HG03558 (cell line): ENCODE measurements at regions not wholly inside any gene's neighbourhood (a gene's known extent, or its start where the extent isn't known, plus 50 kb on each side); places are given as distances from the start of the nearest gene placed in this dataset.

Source experiments
- ATAC-seq: cut with Tn5 transposase; IDR thresholded peaks from one replicate; pipeline ENCODE4 v1.9.1; 2021; ENCODE audit warnings: moderate number of reproducible peaks; ENCODE audit not compliant: unreplicated experiment; ENCODE audit errors: extremely low read depth

- ATAC-seq: no peak
Observed at GRCh38 chr14:101184572-101184971, 281.1 kb upstream of the RTL1 start.

DNA sequence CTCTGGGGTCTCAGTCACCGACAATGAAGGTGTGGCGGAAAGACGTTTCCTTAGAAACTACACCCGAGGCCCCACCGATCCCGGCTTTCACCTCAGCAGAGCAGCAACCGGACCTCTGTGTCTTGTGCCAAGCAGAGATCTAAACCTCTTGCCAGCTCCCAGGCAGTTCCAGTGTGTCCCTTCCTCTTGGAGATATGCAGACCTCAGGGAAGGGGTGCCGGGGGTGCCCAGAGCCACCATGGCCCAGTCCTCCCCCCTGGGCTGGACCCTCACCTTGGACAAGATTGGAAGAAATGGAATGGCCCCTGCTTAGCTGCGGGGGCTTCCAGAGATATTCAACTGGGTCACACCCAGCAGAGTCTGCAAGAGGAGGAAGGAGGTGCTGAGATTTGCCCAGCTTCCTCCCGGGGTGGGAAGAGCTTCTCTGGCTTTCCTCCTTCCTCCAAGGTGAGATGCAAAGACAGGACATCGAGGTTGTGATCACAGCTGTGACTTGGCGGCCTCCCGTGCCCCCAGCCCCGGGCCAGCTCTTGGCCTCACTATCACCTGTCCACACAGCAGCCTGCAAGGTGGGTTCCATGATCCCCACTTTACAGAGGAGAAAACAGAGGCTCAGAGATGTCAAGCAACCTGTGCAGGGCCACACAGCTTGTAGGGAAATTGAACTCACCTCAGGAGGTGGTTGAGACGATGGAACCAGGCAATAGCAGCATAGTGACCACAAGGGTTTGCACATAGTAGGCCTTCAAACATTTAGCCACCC, 281.7 kb upstream of the RTL1 start:
- no peak for ATAC-seq

- no peak for ATAC-seq
Observed at GRCh38 chr14:101185946-101186345, 282.4 kb upstream of the RTL1 start.

DNA sequence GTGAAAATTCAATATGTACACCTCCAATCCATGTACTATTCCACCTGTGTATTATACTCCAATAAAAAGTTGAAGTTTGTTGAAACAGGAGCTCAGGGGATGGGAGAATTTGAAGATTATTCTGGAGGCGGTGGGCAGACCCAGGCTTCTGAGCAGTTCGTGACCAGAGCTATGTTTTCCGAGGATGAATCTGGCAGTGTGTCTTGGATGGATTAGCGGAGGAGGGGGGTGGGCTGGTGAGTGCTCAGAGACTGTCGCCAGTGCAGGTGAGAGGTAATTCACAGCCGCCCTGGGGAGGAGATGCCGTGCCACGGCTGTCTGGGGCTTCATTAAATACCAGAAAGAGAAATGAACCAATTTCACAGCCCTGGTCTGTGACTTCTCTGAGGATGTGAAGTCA, 283.0 kb upstream of the RTL1 start:
- no peak for ATAC-seq

DNA sequence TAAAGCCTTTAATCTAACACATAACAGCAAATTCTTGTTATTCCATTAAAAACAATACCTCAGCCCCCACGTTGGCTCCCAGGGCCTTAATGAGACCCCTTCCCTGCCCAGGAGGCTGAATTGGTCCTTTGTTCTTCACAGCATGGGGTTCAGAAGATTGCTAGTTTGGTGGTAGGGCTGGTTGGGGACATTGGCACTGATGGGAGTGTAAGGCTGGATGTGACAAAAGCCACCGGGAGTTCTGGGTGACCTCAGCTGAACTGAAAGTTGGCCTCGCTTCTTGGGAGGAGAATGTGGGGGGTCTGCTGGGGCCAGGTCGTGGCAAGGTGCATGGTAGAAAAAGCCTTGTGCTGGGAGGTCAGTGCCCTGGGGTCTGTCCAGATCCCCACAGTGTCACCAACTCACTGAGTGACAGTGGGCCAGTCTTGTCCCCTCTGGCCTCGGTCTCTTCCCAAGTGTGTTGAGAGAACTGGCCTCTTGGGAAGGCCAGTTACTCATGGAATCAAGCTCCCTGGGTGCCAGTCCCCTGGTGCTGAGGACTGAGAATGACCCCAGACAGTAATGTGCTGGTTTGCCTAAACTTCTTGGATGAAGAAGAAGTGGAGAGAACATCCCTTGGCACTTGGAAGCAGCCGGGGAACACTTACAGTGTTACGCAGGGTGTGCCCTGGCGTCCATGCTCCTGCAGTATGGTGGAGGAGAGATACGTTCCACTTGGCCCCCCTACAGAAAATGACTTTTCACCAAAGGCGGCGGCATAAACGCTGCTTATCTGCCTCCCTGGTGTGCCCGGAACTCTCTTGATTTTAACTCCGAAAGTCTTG, 283.7 kb upstream of the RTL1 start:
- no peak for ATAC-seq

DNA sequence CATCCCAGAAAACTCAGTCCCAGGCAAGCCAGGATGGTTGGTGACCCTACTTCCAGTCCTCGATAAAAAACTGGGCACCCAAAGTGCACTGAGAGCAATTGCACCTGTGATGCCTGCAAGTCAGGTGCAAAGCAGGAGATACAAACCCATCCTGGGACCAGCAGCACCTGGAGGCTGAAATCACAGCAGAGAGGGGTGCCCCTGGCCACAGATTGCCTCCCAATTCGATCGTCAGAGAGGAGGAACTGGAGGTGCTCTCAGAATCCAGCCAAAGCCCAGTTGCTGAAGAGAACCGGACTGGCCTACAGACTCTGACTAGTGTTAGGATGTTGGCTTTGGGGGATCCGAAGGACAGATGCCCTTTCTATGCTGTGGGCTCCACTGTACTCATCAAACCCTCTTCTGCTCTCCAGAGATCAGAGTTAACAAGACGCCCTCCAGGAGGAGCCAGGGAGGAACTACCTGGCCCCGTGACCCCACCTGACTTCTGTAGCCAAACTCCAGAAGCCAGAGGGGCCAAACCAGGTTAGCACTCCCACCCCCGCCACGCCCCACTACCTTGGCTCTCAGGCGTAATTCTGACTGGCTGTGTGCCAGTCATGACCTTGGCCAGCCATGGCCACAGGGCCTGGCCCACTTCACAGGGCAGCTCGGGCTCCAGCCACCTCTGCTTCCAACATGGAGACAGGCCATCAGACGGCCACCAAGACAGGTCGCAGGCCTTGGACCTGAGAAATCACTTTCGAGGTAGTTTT, 284.5 kb upstream of the RTL1 start:
- no peak for ATAC-seq

DNA sequence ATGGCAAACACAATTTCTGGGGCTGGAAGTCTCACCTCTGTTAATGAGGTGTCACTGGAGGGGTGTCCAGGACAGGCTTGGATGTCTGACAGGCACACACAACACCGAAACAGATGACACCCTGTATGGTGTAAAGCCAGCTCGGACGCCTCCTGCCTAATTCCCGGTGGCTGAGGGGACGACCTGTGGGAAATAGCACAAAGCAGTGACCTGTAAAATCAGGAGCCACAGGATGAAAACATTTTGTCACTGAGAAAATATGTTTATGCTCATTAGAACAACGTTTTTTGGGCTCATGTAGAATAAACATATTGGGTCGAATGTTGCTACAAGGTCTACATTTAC, 285.0 kb upstream of the RTL1 start:
- ATAC-seq: no peak

- no peak for ATAC-seq
Observed at GRCh38 chr14:101189266-101189665, 285.7 kb upstream of the RTL1 start.

DNA sequence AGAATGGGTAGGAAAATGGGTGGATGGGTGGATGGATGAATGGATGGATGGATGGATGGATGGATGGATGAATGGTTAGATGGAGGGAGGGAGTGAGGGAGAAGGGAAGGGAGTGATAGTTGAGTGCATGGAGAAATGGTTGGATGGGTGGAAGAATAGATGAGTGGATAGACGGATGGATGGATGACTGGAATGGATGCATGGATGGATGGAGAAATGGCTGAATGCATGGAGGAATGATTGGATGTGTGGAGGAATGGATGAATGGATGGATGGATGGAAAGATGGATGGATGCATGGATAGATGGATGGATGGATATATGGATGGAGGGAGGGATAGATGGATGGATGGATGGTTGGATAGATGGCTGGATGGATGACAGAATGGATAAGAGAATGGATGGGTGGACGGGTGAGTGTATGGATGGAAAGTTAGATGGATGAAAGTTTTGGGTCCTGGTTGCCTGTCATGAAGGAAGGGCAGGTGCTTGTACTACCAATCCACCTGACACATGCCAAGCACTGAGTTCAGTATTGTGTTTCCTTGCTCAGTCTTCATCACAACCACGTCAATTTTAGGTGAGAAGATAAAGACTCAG, 286.5 kb upstream of the RTL1 start:
- no peak for ATAC-seq

DNA sequence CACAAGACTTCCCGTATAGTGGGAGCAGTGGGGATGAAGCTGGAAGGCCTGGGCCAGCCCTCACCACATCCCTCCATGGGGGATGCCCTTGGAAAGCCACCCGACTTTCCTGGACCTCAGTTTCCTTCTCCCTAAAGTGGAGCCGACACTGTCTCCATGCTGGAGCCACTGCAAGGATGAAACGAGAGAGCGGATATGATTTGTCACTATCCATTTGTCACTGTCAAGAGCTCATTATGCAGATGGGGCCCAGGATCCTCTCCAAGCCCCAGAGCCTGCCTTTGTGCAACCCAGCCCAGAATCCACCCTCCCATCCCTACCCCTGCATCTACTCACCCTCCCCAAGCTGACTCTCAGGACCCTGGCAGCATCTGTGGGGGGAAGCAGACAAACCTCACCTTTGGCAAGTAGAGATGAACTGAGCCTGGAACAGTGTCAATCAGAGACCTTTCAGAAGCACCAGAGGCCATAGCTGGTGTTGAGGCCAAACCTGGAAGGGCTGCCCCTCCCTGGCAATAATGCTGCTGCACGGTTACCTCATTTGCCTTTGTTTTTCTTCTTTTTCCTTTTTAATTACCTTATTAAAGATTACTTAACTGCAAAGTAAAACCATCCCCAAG, 287.7 kb upstream of the RTL1 start:
- ATAC-seq: no peak

DNA sequence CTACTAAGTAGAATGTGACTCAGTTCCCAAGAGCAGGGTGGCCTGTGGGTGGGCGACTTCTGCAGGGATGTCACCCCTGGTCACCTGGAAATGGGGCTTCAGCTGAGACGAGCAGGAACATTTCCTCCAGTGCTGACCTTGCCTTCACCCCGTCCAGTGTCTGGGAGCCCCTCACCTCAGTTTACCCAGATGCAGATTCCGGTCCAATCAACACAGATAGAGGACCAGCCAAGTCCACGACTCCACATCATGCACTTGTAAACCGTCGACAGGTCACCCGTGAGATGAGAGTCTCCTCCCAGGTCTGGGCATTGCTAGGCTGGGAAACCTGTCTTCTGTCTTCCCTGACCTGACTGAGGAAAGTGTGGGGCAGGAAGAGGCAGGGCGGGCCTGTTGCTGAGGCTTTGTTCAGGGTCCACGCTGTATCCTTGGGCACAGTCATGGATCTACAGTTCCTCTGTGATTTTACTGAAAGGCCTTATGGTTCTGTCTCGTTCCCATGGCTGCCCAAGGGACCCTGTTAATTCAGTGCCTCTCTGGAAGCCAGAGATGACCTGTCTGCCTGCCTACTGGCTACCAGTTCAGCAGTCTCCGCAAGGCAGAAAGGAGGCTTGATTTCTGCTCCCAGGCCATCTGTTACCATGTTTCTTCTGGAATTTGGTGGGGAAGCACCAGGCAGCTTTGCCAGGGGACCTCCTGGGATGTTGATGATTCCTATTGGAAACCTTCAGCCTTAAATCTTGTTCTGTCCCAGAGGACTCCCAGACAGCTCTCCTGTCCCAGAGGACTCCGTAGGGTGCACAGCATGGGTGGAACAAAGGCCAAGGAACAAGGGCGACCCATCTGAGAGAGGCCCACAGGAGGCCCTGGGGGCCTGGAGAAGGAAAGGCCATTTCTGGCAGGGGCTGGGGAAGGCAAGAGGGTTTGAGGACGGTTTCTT, 288.5 kb upstream of the RTL1 start:
- no peak for ATAC-seq

- ATAC-seq: no peak
Observed at GRCh38 chr14:101192661-101193000, 289.1 kb upstream of the RTL1 start.

DNA sequence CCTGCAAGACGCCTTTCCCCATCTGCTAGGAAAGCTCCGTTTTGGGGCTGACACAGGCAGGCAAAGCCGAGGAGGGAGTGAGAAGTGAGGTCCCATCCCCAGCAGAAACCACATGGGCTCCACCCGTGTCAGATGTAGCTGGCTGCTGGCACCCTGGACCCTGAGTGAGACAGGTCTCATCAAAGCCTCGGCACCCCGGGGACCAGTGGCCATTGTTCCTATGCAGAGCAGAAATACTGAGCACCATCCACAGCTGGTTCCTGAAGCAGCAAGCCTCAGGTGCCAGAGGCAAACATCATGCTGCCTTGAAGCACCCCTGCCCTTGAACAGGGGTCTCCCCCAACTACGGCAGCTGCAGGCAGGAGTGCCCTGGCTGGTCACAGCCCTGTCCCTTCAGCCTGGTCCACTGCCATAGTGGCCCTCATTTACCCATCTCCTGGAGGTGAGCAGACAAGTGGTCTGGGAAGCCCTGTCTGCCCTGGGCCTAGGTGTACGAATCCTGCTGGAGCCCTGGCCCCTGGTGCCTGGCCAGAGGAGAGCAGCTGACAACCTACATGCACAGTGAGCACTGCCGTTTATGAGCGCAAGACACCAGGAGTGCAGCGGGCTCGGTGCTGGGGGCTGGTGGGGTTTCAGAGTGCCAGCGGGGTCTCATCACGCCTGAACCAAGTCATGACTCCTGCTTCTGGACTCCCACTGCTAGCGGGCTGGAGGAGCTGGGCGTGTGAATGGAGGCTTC, 289.8 kb upstream of the RTL1 start:
- no peak for ATAC-seq

- no peak for ATAC-seq
Observed at GRCh38 chr14:101193845-101194372, 290.4 kb upstream of the RTL1 start.

DNA sequence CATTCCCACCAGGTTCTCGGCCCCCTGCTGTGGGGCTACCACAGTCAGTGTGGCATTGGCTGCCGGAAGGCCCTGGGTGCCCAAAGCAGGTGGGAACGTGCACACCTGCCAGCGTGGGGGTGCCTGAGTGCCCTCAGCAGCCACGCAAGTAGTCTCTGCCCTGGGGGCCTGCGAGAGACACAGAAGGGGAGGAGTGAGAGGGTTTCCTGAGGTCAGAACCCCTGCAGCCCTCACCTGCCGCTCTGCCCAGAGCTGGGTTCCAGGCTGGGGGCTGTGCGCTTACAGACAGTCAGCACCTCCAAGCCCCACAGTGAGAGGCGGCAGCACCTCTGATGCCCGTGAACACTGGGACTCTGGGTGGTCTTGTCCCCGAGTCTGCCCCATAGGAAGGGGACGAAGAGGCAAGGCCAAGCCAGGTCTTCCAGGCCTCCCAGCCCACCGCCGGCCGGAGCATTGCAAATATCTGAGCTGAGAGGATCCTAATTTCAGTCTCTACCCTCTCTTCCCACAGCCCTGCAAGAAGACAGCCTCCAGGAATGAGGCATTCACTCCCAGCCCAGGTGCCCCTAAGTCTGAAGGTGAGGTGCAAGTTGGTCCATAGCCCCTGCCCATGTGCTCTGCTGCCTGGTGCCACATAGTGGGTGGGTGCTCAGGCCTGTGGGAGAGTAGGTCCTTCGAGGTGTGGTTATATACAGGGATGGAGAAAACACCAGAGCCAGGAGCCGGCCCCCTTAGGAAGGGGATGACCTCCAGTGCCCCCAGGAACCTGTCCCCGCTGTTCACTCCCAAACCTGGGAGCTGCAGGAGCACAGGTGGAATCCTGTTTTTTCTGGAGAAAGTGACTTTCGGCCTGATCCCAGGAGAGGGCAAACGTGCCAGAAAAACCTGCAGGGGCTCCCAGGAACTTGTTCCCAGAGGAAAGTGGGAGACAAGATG, 291.1 kb upstream of the RTL1 start:
- no peak for ATAC-seq

GRCh38 chr14:101195309-101195901, 291.9 kb upstream of the RTL1 start:
- no peak for ATAC-seq
